HepG2 (cell line): ENCODE measurements at regions not wholly inside any gene's neighbourhood (a gene's known extent, or its start where the extent isn't known, plus 50 kb on each side); places are given as distances from the start of the nearest gene placed in this dataset.

Experiments used
- ATAC-seq: fragments of 200-7000 bp; cut with Tn5 transposase; 3 replicates; pipeline ENCODE4 v1.9.1; 2020; ENCODE audit warnings: mild to moderate bottlenecking, moderate library complexity
- BruUV-seq: library from RNA; stranded (reverse); fragments of 400-500 nt; replicated peaks from 2 replicates; lab custom pipeline; 2021; lab: Mats Ljungman, UMichigan
- CTCF ChIA-PET: fragments of 300-600 bp; formaldehyde crosslinking; extraction: SDS; loops from one replicate; lab custom pipeline; 2021; ENCODE audit warnings: low total read pairs, inconsistent platforms, low intra/inter-chr PET ratio; lab: Yijun Ruan, JAX
- POLR2A ChIA-PET: fragments of 350-600 bp; sonication (Branson Sonifier 250); formaldehyde crosslinking; loops from one replicate; lab custom pipeline; 2020; ENCODE audit warnings: antibody characterized with exemption, inconsistent platforms; lab: Yijun Ruan, JAX
- DNase-seq: peaks from one replicate; pipeline ENCODE4 v3.0.0-alpha.2; 2015; ENCODE audit warnings: low spot score
- FAIRE-seq: peaks from 3 replicates; lab custom pipeline; 2011; peaks lifted over from hg19 to GRCh38; lab: Jason Lieb, UNC
- H2AFZ ChIP-seq: one replicate; pipeline ENCODE4 v1.6.1; 2011; ENCODE audit warnings: low read length, inconsistent platforms
- H3K27ac ChIP-seq: fragments of 300-600 bp; 3 replicates; pipeline ENCODE4 v1.8.0; 2011; ENCODE audit warnings: mixed run types, mild to moderate bottlenecking, mixed read lengths, low read length, inconsistent platforms; ENCODE audit not compliant: insufficient read depth; ENCODE audit errors: extremely low read length
- H3K27me3 ChIP-seq, 2 experiments: fragments of 200-600 bp in 1 of 2; 2 replicates in 1 of 2; 3 replicates in 1 of 2; pipeline versions ENCODE4 v1.6.0 to v1.8.0; 2011; ENCODE audit warnings: low read length in 2 of 2, mild to moderate bottlenecking in 2 of 2, moderate library complexity in 2 of 2, inconsistent platforms in 1 of 2; ENCODE audit not compliant: insufficient read depth in 2 of 2, control insufficient read depth in 1 of 2
- H3K36me3 ChIP-seq, 2 experiments: fragments of 200-600 bp in 1 of 2; replicated peaks in 1 of 2; 2 replicates in 1 of 2; 3 replicates in 1 of 2; pipeline versions ENCODE4 v1.5.1 to v1.8.0; 2011; ENCODE audit warnings: low read length in 2 of 2, inconsistent platforms in 1 of 2; ENCODE audit not compliant: insufficient read depth in 2 of 2, control insufficient read depth in 1 of 2
- H3K4me1 ChIP-seq: 2 replicates; pipeline ENCODE4 v1.5.1; 2012; ENCODE audit warnings: low read length, inconsistent platforms; ENCODE audit not compliant: insufficient read depth
- H3K4me2 ChIP-seq: 2 replicates; pipeline ENCODE4 v1.6.0; 2011; ENCODE audit warnings: low read depth, low read length, inconsistent platforms
- H3K4me3 ChIP-seq, 3 experiments: fragments of 200-600 bp in 1 of 3; sonication (generic), shearing (Covaris generic) in 1 of 3; replicated peaks in 1 of 3; 2 replicates each; pipeline ENCODE4 v1.5.1; 2011 to 2016; ENCODE audit warnings: low read length in 3 of 3, inconsistent platforms in 2 of 3, low read depth in 2 of 3, mild to moderate bottlenecking in 2 of 3, control low read depth in 1 of 3, mixed read lengths in 1 of 3; ENCODE audit not compliant: insufficient read depth in 1 of 3
- H3K79me2 ChIP-seq: one replicate; pipeline ENCODE4 v1.6.1; 2011; ENCODE audit warnings: low read length, inconsistent platforms; ENCODE audit not compliant: insufficient read depth
- H3K9ac ChIP-seq: 2 replicates; pipeline ENCODE4 v1.6.0; 2011; ENCODE audit warnings: mild to moderate bottlenecking, low read depth, low read length, inconsistent platforms; ENCODE audit not compliant: insufficient read depth
- H3K9me3 ChIP-seq: 2 replicates; pipeline ENCODE4 v1.5.1; 2012; ENCODE audit warnings: mild to moderate bottlenecking, low read length
- H4K20me1 ChIP-seq: 2 replicates; pipeline ENCODE4 v1.6.0; 2011; ENCODE audit warnings: inconsistent platforms, mild to moderate bottlenecking, low read length, moderate library complexity; ENCODE audit not compliant: insufficient read depth
- AKAP8 ChIP-seq: sonication (generic); formaldehyde crosslinking; IDR thresholded peaks from 2 replicates; pipeline ENCODE4 v1.5.1; 2020; ENCODE audit warnings: mild to moderate bottlenecking, missing genetic modification reagents
- ARID3A ChIP-seq: IDR thresholded peaks from 2 replicates; pipeline ENCODE4 v1.6.1; 2012; ENCODE audit warnings: low read depth, low read length, improper control_type of control experiment
- CHD2 ChIP-seq: IDR thresholded peaks from 2 replicates; pipeline ENCODE4 v1.6.1; 2011; ENCODE audit warnings: low read depth, low read length, improper control_type of control experiment
- ELF4 ChIP-seq: sonication (generic); formaldehyde crosslinking; IDR thresholded peaks from 2 replicates; pipeline ENCODE4 v1.5.0; 2020; ENCODE audit warnings: missing genetic modification reagents, mild to moderate bottlenecking, moderate library complexity, borderline replicate concordance
- GTF3A ChIP-seq: sonication (generic); formaldehyde crosslinking; conservative IDR thresholded peaks from 2 replicates; pipeline ENCODE4 v1.4.0; 2020; ENCODE audit warnings: mild to moderate bottlenecking, missing genetic modification reagents
- HOXA9 ChIP-seq: sonication (generic); formaldehyde crosslinking; IDR thresholded peaks from 2 replicates; pipeline ENCODE4 v1.8.1; 2022; ENCODE audit warnings: missing genetic modification reagents, mild to moderate bottlenecking, moderate library complexity, borderline replicate concordance
- PHF8 ChIP-seq: sonication (generic); formaldehyde crosslinking; IDR thresholded peaks from 2 replicates; pipeline ENCODE4 v1.5.0; 2020; ENCODE audit warnings: missing genetic modification reagents
- SMARCE1 ChIP-seq: fragments of 450-650 bp; IDR thresholded peaks from 2 replicates; pipeline ENCODE4 v1.6.1; 2017; ENCODE audit warnings: borderline replicate concordance
- WGBS: methylation state at CpG from one replicate; pipeline ENCODE4 v1.1.6; 2017; ENCODE audit warnings: low lambda C conversion rate; 5-methylcytosine and 5-hydroxymethylcytosine counted together
- in situ Hi-C: cut with HindIII; loops from 2 replicates; pipeline ENCODE4 v1.10.0; 2017; ENCODE audit warnings: low pct_unique_long_range_greater_than_20kb; ENCODE audit not compliant: extremely low pct_ligation_motif_present
- intact Hi-C: fragments of 100-400 bp; cut with micrococcal nuclease; formaldehyde crosslinking; loops from one replicate; pipeline ENCODE4 v1.10.0; 2022; ENCODE audit not compliant: unreplicated experiment

- ATAC-seq, result no peak
- BruUV-seq, result no TSS peak
- TF ChIP-seq CHD2, result no peak
- TF ChIP-seq PHF8, result no peak
- in situ Hi-C loops, result no loop called here
- Histone ChIP-seq H4K20me1 (no peaks in the 10 kb centered on the region), H3K79me2 (no peaks in the 10 kb centered on the region), H3K36me3 (no peaks in the 10 kb centered on the region), H3K4me1 (no peaks in the 10 kb centered on the region), H3K9ac (no peak overlapping the region), H3K9me3 (peaks cover 7% of the 10 kb centered on the region; the same call in 1 of the 2 replicates), H2AFZ (no peak overlapping the region), H3K4me2 (no peak overlapping the region), H3K4me3 (no peak overlapping the region), H3K27me3 (no peaks in the 10 kb centered on the region), H3K27ac (no peak overlapping the region)
- CTCF ChIA-PET, result no interaction called here
- POLR2A ChIA-PET, result no interaction called here
- no peak for FAIRE-seq
- DNase-seq, result no peak
- 88% methylated on average over 1 of the region's 1 CpG for WGBS
- intact Hi-C loops, result no loop called here
These were observed 56.1 kb downstream of the MAGEB17 start for GRCh38 chrX:16223385-16223784.

GRCh38 chrX:16239211-16239610, 71.9 kb downstream of the MAGEB17 start:
- Histone ChIP-seq H3K36me3 (no peaks in the 10 kb centered on the region), H2AFZ (no peak overlapping the region), H3K79me2 (no peaks in the 10 kb centered on the region), H3K4me3 (no peak overlapping the region), H3K9ac (no peak overlapping the region), H3K27ac (no peak overlapping the region), H3K4me1 (no peaks in the 10 kb centered on the region), H3K4me2 (no peak overlapping the region), H3K27me3 (no peaks in the 10 kb centered on the region), H3K9me3 (no peaks in the 10 kb centered on the region), H4K20me1 (no peaks in the 10 kb centered on the region)
- CTCF ChIA-PET, result no interaction called here
- POLR2A ChIA-PET, result no interaction called here
- FAIRE-seq (no peak), ATAC-seq (no peak), DNase-seq (no peak)
- BruUV-seq, result no TSS peak
- WGBS, result 52% methylated on average over 4 of the region's 4 CpGs
- TF ChIP-seq HOXA9 (CRISPR knock-in tag), result no peak
- TF ChIP-seq ELF4 (CRISPR knock-in tag), result no peak
- no peak for TF ChIP-seq SMARCE1
- TF ChIP-seq ARID3A, result no peak
- no peak for TF ChIP-seq AKAP8 (CRISPR knock-in tag)
- no peak for TF ChIP-seq GTF3A (CRISPR knock-in tag)
- in situ Hi-C loops, result no loop called here
- intact Hi-C loops, result no loop called here
